ENCODE measurements at regions not wholly inside any gene's neighbourhood (a gene's known extent, or its start where the extent isn't known, plus 50 kb on each side); places are given as distances from the start of the nearest gene placed in this dataset.
A peak's percentile ranks its signal among the peaks of the same experiment; 100 is the strongest.

- DNase-seq: no peak
- intact Hi-C loops (cut with DNase I, micrococcal nuclease): no loop called here
- ATAC-seq: no peak
- CTCF ChIA-PET: interaction anchor here (0.5 to 1.3 kb wide), 3 partner anchors 12 to 145 kb away, joined by 3 to 4 read pairs (median 3); no protein-coding TSS in a partner anchor
- POLR2A ChIA-PET: interaction anchor here (0.7 kb wide), 1 partner anchor 17 kb away, joined by 3 read pairs; no protein-coding TSS in a partner anchor
- Mint-ChIP-seq H3K27ac (no peak overlapping the region), H3K4me3 (no peak overlapping the region), H3K36me3 (ENCODE audit: low read depth) (no peaks in the 10 kb centered on the region), H3K9me3 (ENCODE audit: low read depth) (no peaks in the 10 kb centered on the region), H3K27me3 (no peaks in the 10 kb centered on the region), H3K4me1 (no peaks in the 10 kb centered on the region)
These were observed 64.3 kb upstream of the MSTN start for GRCh38 chr2:190126798-190127197.

- ATAC-seq (no peak), DNase-seq (no peak)
- H3K36me3 Mint-ChIP-seq (ENCODE audit: low read depth): no peaks in the 10 kb centered on the region
- no peaks in the 10 kb centered on the region for H3K4me1 Mint-ChIP-seq
- H3K27ac Mint-ChIP-seq: no peak overlapping the region
- intact Hi-C loops (cut with DNase I, micrococcal nuclease): no loop called here
- POLR2A ChIA-PET: no interaction called here
- H3K9me3 Mint-ChIP-seq (ENCODE audit: low read depth): no peaks in the 10 kb centered on the region
- H3K4me3 Mint-ChIP-seq: no peak overlapping the region
- no peaks in the 10 kb centered on the region for H3K27me3 Mint-ChIP-seq
- CTCF ChIA-PET: interaction anchor here (0.8 to 2.1 kb wide), 2 partner anchors 14 to 36 kb away, joined by 3 to 8 read pairs; no protein-coding TSS in a partner anchor
These were observed 61.4 kb upstream of the MSTN start for GRCh38 chr2:190123956-190124355.

- no peak for ATAC-seq
- intact Hi-C loops (cut with DNase I, micrococcal nuclease): no loop called here
- H3K4me1 Mint-ChIP-seq: no peaks in the 10 kb centered on the region
- no peaks in the 10 kb centered on the region for H3K9me3 Mint-ChIP-seq (ENCODE audit: low read depth)
- CTCF ChIA-PET: interaction anchor here (0.9 to 2.0 kb wide), 6 partner anchors 16 to 196 kb away, joined by 3 to 4 read pairs (median 3); no protein-coding TSS in a partner anchor
- POLR2A ChIA-PET: no interaction called here
- no peaks in the 10 kb centered on the region for H3K27me3 Mint-ChIP-seq
- H3K27ac Mint-ChIP-seq: no peak overlapping the region
- no peak overlapping the region for H3K4me3 Mint-ChIP-seq
- no peak for DNase-seq
- H3K36me3 Mint-ChIP-seq (ENCODE audit: low read depth): no peaks in the 10 kb centered on the region
These were observed 59.4 kb upstream of the MSTN start for GRCh38 chr2:190121971-190122370.

- DNase-seq (no peak), ATAC-seq (no peak)
- Mint-ChIP-seq H3K4me1 (no peaks in the 10 kb centered on the region), H3K36me3 (ENCODE audit: low read depth) (no peaks in the 10 kb centered on the region), H3K4me3 (no peak overlapping the region), H3K27me3 (no peaks in the 10 kb centered on the region), H3K9me3 (ENCODE audit: low read depth) (no peaks in the 10 kb centered on the region), H3K27ac (no peak overlapping the region)
- POLR2A ChIA-PET: no interaction called here
- CTCF ChIA-PET: interaction anchor here (0.7 to 2.0 kb wide), 7 partner anchors 17 to 197 kb away, joined by 3 to 4 read pairs (median 3); no protein-coding TSS in a partner anchor
- intact Hi-C loops (cut with DNase I, micrococcal nuclease): no loop called here
These were observed 58.8 kb upstream of the MSTN start for GRCh38 chr2:190121305-190121704.

GRCh38 chr2:190119923-190120590 is 57.5 kb upstream of the MSTN start:
- DNase-seq (no peak), ATAC-seq (no peak)
- no peaks in the 10 kb centered on the region for H3K4me1 Mint-ChIP-seq
- H3K36me3 Mint-ChIP-seq (ENCODE audit: low read depth): no peaks in the 10 kb centered on the region
- POLR2A ChIA-PET: no interaction called here
- CTCF ChIA-PET: interaction anchor here (1.2 to 2.0 kb wide), 2 partner anchors 60 to 96 kb away, joined by 4 read pairs; no protein-coding TSS in a partner anchor
- no peaks in the 10 kb centered on the region for H3K27me3 Mint-ChIP-seq
- H3K4me3 Mint-ChIP-seq: no peak overlapping the region
- H3K27ac Mint-ChIP-seq: no peak overlapping the region
- intact Hi-C loops (cut with DNase I, micrococcal nuclease): no loop called here
- H3K9me3 Mint-ChIP-seq (ENCODE audit: low read depth): no peaks in the 10 kb centered on the region

- no peak overlapping the region for H3K27ac Mint-ChIP-seq
- peak overlapping the region; percentile 3 for H3K4me3 Mint-ChIP-seq
- DNase-seq (peak; percentile 19), ATAC-seq (peak; percentile 42)
- no peaks in the 10 kb centered on the region for H3K9me3 Mint-ChIP-seq (ENCODE audit: low read depth)
- H3K4me1 Mint-ChIP-seq: no peaks in the 10 kb centered on the region
- H3K36me3 Mint-ChIP-seq (ENCODE audit: low read depth): no peaks in the 10 kb centered on the region
- CTCF ChIA-PET: no interaction called here
- no peaks in the 10 kb centered on the region for H3K27me3 Mint-ChIP-seq
- intact Hi-C loops (cut with DNase I, micrococcal nuclease): no loop called here
- POLR2A ChIA-PET: no interaction called here
These were observed 56.7 kb upstream of the MSTN start for GRCh38 chr2:190119257-190119656.

- H3K4me1 Mint-ChIP-seq: no peaks in the 10 kb centered on the region
- POLR2A ChIA-PET: no interaction called here
- H3K9me3 Mint-ChIP-seq (ENCODE audit: low read depth): no peaks in the 10 kb centered on the region
- no peak overlapping the region for H3K27ac Mint-ChIP-seq
- DNase-seq: no peak
- H3K27me3 Mint-ChIP-seq: peaks cover 2% of the 10 kb centered on the region
- CTCF ChIA-PET: interaction anchor here (1.4 kb wide), 1 partner anchor 20 kb away, joined by 4 read pairs; no protein-coding TSS in a partner anchor
- ATAC-seq: no peak
- no peak overlapping the region for H3K4me3 Mint-ChIP-seq
- intact Hi-C loops (cut with DNase I, micrococcal nuclease): no loop called here
- H3K36me3 Mint-ChIP-seq (ENCODE audit: low read depth): no peaks in the 10 kb centered on the region
These were observed 54.8 kb upstream of the MSTN start for GRCh38 chr2:190117305-190117704.

GRCh38 chr2:190113000-190113399 is 50.5 kb upstream of the MSTN start:
- H3K4me3 Mint-ChIP-seq: no peak overlapping the region
- intact Hi-C loops (cut with DNase I, micrococcal nuclease): no loop called here
- DNase-seq: no peak
- no peaks in the 10 kb centered on the region for H3K4me1 Mint-ChIP-seq
- H3K27me3 Mint-ChIP-seq: peaks cover 2% of the 10 kb centered on the region
- ChIA-PET POLR2A (no interaction called here), CTCF (interaction anchor here (1.5 kb wide), 1 partner anchor 25 kb away, joined by 3 read pairs; no protein-coding TSS in a partner anchor)
- H3K9me3 Mint-ChIP-seq (ENCODE audit: low read depth): no peaks in the 10 kb centered on the region
- H3K27ac Mint-ChIP-seq: no peak overlapping the region
- H3K36me3 Mint-ChIP-seq (ENCODE audit: low read depth): no peaks in the 10 kb centered on the region
- no peak for ATAC-seq

Data from activated CD4-positive, alpha-beta T cell treated with anti-CD3 and anti-CD28 coated beads for 36 hours (primary cell).